Heart left ventricle (tissue), 16 donors: ENCODE measurements at regions not wholly inside any gene's neighbourhood (a gene's known extent, or its start where the extent isn't known, plus 50 kb on each side); places are given as distances from the start of the nearest gene placed in this dataset.

Source experiments
- ATAC-seq, 4 donors: fragments of 200-7000 bp; cut with Tn5 transposase; one replicate each; pipeline ENCODE4 v1.9.1; 2020 to 2022; ENCODE audit warnings: moderate library complexity in 4 of 4, mild to moderate bottlenecking in 3 of 4, moderate number of reproducible peaks in 1 of 4
- DNase-seq, 5 donors: peaks; one replicate each; pipeline ENCODE4 v3.0.0-alpha.2; 2020
- H3K27ac ChIP-seq, 12 donors: fragments of 200-600 bp; sonication (generic) in 4 of 12; one replicate each; pipeline versions ENCODE4 v1.5.0 to v1.8.0; 2016 to 2022; ENCODE audit warnings: mild to moderate bottlenecking in 2 of 12
- H3K27me3 ChIP-seq, 9 donors: fragments of 200-600 bp; sonication (generic) in 2 of 9; one replicate each; pipeline versions ENCODE4 v1.5.1 to v1.8.0; 2016 to 2022; ENCODE audit warnings: mild to moderate bottlenecking in 3 of 9
- H3K36me3 ChIP-seq, 9 donors: fragments of 200-600 bp; sonication (generic) in 2 of 9; one replicate each; pipeline versions ENCODE4 v1.5.0 to v1.8.0; 2018 to 2022; ENCODE audit warnings: mild to moderate bottlenecking in 2 of 9
- H3K4me1 ChIP-seq, 12 donors: fragments of 200-600 bp; sonication (generic) in 4 of 12; one replicate each; pipeline versions ENCODE4 v1.5.0 to v1.8.0; 2016 to 2022; ENCODE audit warnings: mild to moderate bottlenecking in 3 of 12
- H3K4me3 ChIP-seq, 12 donors: fragments of 200-600 bp; sonication (generic) in 4 of 12; one replicate each; pipeline versions ENCODE4 v1.5.0 to v1.8.0; 2017 to 2022; ENCODE audit warnings: mild to moderate bottlenecking in 9 of 12, moderate library complexity in 4 of 12
- H3K9me3 ChIP-seq, 12 donors: fragments of 200-600 bp; sonication (generic) in 4 of 12; one replicate each; pipeline versions ENCODE4 v1.5.0 to v1.8.0; 2016 to 2022; ENCODE audit warnings: mild to moderate bottlenecking in 1 of 12
- POLR2A ChIP-seq, 2 donors: fragments of 450-650 bp; IDR thresholded peaks; one replicate each; pipeline ENCODE4 v1.6.1; 2017; ENCODE audit warnings: antibody characterized with exemption in 2 of 2, mild to moderate bottlenecking in 2 of 2, moderate library complexity in 2 of 2
- WGBS, 4 donors: extraction: QIAGEN DNeasy Blood & Tissue Kit in 2 of 4; methylation state at CpG; one replicate each; pipeline versions ENCODE4 v1.1.5 to v1.1.7; 2013 to 2018; 5-methylcytosine and 5-hydroxymethylcytosine counted together
- intact Hi-C, 10 donors: fragments of 100-400 bp; cut with DNase I; formaldehyde crosslinking; loops; one replicate each; pipeline versions ENCODE4 v1.11.1 to v1.14.2; 2022
- TF ChIP-seq, protein P1 (sequence below), 12 donors: fragments of 200-600 bp; sonication (generic) in 4 of 12; IDR thresholded peaks; one replicate each; pipeline versions ENCODE4 v1.5.0 to v1.8.0; 2018 to 2022; ENCODE audit warnings: antibody characterized with exemption in 12 of 12, mild to moderate bottlenecking in 5 of 12
- donor health status: ischemic (EF 13 %, LVEDD 7.1; RV severe dilation, severe dysfunction).
- donor health status: healthy with polysubstance abuse.
- donor health status: DM: no; HTN: yes; CAD: no.
- donor health status: DM: no; HTN: no; CAD: no.
- donor health status: ischemic (EF 25% LVEDD 6.9; RV normal size, moderate dysfunction).
- donor health status: ischemic (EF 25% LVEDD 5.7; RV mildly dilated, moderate dysfunction).
- donor health status: healthy.
- donor health status: DM: yes; HTN: yes; CAD: no.
- donor health status: ischemic (EF 35%, LVEDD 5.7; RV mildly dilated, moderate dysfunction).
- donor health status: nonischemic (EF 11% LVEDD 7.7; RV severe dilation, severe dysfunction).
- donor health status: DM: yes; HTN: yes; CAD: no.
- donor health status: PGD.
- donor health status: ischemic (EF 29% LVEDD 5.4; RV normal size, mild dysfunction).
- donor health status: nonischemic (EF 23%, LVEDD 6.1; RV moderate dilation, normal function).

DNA sequence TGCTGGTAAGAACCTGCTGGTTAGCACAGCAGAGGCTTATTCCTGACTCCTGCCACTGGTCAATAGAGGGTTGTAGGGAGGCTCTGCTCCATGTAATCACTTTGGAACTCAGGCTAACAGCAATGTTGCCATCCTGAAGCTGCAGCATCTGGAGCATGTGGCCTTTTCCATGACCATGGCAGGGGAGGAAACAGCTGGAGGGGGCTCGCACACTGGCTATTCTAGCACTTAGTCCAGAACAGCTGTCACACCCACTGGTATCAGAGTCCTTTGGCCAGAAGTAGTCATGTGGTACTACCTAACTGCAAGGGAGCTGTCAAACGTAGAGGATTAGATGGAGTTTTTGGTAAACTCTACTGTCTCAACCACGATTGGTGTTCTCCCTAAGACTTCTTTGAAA, 450.0 kb downstream of the RPS24 start:
- Histone ChIP-seq H3K4me3 (no peak overlapping the region), H3K9me3 (peaks cover 0 to 2% (median 0%) of the 10 kb centered on the region in 12 donors), H3K27ac (no peak overlapping the region), H3K36me3 (no peaks in the 10 kb centered on the region), H3K4me1 (no peaks in the 10 kb centered on the region), H3K27me3 (no peaks in the 10 kb centered on the region)
- no peak for ATAC-seq
- no peak for DNase-seq
- intact Hi-C loops = no loop called here
- TF ChIP-seq POLR2A (IDR thresholded peaks at IDR 0.05) = no peak
- TF ChIP-seq, protein P1, sequence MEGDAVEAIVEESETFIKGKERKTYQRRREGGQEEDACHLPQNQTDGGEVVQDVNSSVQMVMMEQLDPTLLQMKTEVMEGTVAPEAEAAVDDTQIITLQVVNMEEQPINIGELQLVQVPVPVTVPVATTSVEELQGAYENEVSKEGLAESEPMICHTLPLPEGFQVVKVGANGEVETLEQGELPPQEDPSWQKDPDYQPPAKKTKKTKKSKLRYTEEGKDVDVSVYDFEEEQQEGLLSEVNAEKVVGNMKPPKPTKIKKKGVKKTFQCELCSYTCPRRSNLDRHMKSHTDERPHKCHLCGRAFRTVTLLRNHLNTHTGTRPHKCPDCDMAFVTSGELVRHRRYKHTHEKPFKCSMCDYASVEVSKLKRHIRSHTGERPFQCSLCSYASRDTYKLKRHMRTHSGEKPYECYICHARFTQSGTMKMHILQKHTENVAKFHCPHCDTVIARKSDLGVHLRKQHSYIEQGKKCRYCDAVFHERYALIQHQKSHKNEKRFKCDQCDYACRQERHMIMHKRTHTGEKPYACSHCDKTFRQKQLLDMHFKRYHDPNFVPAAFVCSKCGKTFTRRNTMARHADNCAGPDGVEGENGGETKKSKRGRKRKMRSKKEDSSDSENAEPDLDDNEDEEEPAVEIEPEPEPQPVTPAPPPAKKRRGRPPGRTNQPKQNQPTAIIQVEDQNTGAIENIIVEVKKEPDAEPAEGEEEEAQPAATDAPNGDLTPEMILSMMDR (IDR thresholded peaks at IDR 0.05) = no peak
- WGBS, 4 donors = 62 to 74% (median 73%) methylated on average over 2 to 3 of the region's 3 CpGs

DNA sequence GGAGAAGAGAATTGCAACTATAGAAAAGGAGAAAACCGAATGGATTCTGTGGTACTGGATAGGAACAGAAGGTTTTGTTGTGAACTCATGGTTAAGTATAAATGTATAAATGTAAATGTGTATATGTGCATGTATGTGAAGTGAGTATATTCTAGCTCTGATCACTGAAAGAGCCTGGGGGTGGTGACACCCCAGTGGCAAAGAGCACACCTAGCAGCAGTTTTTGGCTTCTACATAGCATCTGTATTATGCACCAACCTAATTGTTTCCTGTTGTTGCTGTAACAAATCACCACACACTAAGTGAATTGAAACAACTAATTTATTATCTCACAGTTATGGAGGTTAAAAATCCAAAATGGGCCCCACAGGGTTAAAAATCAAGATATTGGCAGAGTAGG, 455.4 kb downstream of the RPS24 start:
- H3K27me3 ChIP-seq = no peaks in the 10 kb centered on the region
- H3K9me3 ChIP-seq = peaks cover 0 to 33% (median 16%) of the 10 kb centered on the region in 12 donors
- H3K4me3 ChIP-seq = no peak overlapping the region
- ATAC-seq (no peak), DNase-seq (no peak)
- no peaks in the 10 kb centered on the region for H3K36me3 ChIP-seq
- WGBS, 4 donors = 77 to 87% (median 79%) methylated on average over 1 of the region's 1 CpG
- H3K4me1 ChIP-seq = no peaks in the 10 kb centered on the region
- TF ChIP-seq, protein P1 (IDR thresholded peaks at IDR 0.05) = no peak
- TF ChIP-seq POLR2A (IDR thresholded peaks at IDR 0.05) = no peak
- intact Hi-C loops = no loop called here
- no peak overlapping the region for H3K27ac ChIP-seq

DNA sequence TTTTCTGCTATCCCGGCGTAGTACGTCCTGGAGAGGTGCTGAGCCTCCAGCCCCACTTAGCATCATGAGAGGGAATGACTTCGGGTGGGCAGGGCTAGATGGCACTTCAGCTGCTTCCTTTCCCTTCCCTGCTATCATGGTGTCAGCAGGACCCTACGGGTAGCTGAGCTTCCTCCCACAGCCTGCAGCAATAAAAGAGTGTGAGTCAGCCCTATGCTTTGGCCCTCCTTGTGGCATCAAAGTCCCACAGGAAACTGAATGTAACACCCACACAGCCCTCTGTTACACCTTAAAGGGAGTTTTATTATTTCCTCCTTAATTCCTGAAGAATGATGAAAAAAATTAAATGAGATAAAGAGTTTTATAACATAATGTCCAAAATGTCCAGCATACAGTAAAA, 458.1 kb downstream of the RPS24 start:
- Histone ChIP-seq H3K36me3 (no peaks in the 10 kb centered on the region), H3K27me3 (no peaks in the 10 kb centered on the region), H3K9me3 (peaks cover 0 to 33% (median 16%) of the 10 kb centered on the region in 12 donors), H3K4me1 (no peaks in the 10 kb centered on the region), H3K4me3 (no peak overlapping the region), H3K27ac (no peak overlapping the region)
- ATAC-seq (no peak), DNase-seq (no peak)
- 78 to 86% (median 79%) methylated on average over 5 of the region's 5 CpGs for WGBS, 4 donors
- intact Hi-C loops = no loop called here
- no peak for TF ChIP-seq POLR2A (IDR thresholded peaks at IDR 0.05)
- TF ChIP-seq, protein P1 (IDR thresholded peaks at IDR 0.05) = no peak

DNA sequence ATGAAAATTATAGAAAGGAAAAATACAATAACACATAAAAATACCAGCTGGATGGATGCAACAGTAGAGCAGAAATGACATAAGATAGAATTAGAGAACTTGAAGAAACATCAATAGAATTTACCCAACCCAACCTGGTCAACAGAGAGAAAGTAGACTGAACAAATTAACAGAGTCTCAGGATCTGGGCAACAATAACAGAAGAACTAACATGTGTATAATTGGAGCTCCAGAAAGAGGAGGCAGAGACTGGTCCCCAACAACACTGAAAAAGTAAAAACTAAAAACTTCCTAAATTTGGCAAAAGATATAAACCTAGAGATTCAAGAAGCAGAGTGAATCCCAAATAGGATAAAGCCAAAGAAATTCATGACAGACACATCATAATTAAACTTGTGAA, 458.8 kb downstream of the RPS24 start:
- Histone ChIP-seq H3K4me3 (no peak overlapping the region), H3K27me3 (no peaks in the 10 kb centered on the region), H3K4me1 (no peaks in the 10 kb centered on the region), H3K9me3 (peaks cover 0 to 33% (median 16%) of the 10 kb centered on the region in 12 donors), H3K27ac (no peak overlapping the region), H3K36me3 (no peaks in the 10 kb centered on the region)
- DNase-seq = no peak
- no peak for TF ChIP-seq POLR2A (IDR thresholded peaks at IDR 0.05)
- TF ChIP-seq, protein P1 (IDR thresholded peaks at IDR 0.05) = no peak
- intact Hi-C loops = no loop called here
- ATAC-seq = no peak
